HG03378 (cell line): ENCODE measurements at regions not wholly inside any gene's neighbourhood (a gene's known extent, or its start where the extent isn't known, plus 50 kb on each side); places are given as distances from the start of the nearest gene placed in this dataset.
"Not testable (repeated sequence)": the region's sequence is repeated elsewhere in the genome, so short reads cannot be mapped to it uniquely, and the experiment has no call there.

ENCODE experiments used
- ATAC-seq: cut with Tn5 transposase; IDR thresholded peaks from one replicate; pipeline ENCODE4 v1.9.1; 2021; ENCODE audit warnings: mild to moderate bottlenecking, moderate library complexity; ENCODE audit not compliant: unreplicated experiment

DNA sequence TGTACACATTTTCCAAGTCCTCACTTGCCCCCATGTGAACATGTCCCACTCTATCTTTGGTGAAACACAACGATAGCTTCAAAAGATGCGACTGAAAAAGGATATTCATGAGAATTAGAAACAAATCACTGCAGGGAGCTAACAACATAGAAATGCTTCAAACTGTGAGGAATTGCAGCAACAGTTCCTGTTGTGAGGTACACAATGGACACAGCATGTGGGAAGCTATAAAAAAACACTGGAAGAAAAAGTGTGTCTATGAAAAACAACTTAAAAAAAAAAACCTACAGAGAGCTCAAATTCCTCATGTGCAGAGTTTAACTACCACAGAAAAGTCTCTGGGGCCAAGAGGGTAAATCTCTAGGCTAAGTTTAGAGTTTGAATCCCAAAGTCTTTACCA, 51.6 kb upstream of the BLTP1 start:
- ATAC-seq: no peak

DNA sequence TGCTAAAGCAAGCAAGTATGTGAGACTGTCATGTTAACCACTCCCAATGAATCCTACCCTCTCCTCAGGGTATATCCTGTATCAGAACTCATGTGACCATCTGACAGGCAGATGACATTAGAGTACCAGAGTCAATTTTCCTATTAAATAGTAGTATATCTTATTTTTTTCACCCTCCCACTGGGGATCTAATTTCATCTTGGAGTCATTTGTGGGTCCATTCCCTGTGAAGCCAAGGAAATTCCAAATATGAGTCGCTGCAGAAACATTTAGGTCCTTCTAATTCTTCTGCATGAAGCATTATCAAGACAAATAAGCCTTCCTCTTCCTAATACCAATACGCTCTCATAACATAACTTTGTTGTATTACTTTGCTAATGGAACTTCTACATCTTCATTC, 52.2 kb upstream of the BLTP1 start:
- ATAC-seq: no peak

DNA sequence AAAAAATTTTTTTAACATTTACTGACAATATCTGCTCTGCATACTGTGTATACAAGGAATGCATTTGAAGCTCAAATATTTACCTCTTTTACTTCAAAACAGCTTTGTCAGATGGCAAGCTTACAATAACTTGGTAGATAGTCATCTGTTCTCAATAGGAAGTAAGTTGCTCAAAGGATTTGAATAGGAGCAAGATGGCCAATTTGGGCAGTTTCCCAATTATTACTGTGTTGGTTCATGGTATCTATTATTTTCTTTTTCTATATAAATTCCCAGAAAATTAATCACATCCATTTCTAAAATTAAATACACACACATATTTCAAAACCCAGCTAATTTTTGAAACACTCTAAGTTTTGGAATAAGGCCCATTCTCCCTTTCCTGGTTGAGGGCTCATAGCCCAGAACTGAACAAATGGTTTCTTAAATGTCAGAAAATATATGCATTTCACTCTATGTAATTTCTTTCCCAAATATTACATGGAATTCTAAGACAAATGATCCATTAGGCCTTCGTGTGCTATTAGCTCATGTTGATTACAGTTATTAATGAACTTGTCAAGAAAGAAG, 60.2 kb upstream of the BLTP1 start:
- ATAC-seq: no peak

DNA sequence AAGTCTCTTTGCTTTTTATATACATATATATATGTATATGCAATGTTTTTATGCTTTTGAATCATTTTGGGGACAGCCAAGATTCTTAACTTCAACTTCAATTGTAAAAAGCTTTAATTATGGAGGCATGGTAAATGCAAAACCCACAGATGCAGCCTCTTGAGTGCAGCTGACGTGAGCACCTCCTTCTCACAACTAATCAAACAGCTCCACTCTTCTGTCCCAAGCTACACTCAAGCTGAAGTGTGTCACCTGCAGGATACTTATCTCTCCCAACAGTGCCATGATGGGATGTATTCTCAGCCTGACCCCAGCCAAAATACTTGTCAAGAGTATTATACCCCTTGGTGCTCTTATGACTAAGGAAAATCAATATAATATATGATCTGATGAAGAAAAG, 60.7 kb upstream of the BLTP1 start:
- no peak for ATAC-seq

DNA sequence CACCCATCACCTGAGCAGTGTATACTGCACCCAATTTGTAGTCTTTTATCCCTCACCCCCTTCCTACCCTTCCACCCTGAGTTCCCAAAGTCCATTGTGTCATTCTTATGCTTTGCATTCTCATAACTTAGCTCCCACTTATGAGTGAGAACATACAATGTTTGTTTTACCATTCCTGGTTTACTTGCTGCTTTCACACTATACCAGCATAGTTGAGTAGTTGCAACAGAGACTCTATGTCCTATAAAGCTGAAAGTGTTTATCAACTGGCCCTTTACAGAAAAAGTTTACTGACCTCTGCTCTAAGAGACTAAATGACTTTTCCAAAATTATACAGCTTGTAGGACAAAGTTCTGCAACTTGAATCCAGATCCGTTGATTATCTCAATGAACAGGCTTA, 61.1 kb upstream of the BLTP1 start:
- no peak for ATAC-seq

DNA sequence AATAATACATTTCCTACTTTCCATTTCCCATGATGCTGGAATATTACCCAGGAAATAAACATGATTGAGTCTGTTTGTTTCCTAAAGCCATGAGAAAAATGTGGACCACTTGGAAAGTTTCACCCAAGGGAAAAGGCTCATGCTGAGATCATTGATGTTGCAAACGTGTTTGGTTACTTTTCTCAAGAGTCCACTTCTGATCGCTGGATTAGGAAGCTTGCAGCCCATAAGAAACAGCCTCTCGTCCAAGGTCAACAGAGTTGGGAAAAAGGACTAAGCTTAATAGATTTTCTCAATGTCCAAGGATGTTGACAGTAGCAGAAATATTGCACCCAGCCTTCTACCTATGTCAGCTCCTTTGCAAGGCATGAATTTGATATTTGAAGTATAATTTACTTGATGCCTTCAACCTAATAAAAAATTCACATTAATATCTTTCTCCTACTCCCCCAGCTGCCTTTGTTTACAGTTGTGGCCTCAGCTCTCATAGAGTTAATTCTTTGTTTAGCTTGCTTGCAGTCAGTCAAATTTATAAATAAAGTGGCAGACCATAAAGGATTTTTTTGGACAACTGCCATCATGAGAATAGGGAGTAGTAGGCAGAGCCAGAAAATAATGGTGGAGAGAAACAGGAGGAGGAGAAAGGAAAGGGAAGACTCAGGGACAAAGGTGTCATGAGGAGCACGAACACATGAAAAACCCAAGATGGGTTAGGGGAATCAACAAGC, 65.6 kb upstream of the BLTP1 start:
- ATAC-seq: no peak

DNA sequence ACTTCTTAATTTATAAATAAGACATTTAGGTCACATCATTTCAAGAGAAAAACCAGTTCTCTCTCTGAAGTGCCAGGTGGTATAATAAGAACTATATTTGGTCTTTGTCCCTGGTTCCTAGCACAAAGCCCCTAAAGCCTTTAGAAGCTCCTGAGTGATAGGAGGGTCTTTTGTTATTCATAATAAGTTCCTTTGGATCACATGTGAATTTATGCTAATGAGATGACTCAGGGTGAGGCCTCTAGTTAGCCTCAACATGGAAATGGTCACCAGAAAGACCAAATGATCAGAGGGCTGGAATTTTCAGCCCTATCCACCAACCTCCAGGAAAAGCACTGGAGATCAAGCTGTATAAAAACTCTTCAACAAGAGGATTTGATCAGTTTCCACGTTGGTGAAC, 68.1 kb upstream of the BLTP1 start:
- no peak for ATAC-seq

DNA sequence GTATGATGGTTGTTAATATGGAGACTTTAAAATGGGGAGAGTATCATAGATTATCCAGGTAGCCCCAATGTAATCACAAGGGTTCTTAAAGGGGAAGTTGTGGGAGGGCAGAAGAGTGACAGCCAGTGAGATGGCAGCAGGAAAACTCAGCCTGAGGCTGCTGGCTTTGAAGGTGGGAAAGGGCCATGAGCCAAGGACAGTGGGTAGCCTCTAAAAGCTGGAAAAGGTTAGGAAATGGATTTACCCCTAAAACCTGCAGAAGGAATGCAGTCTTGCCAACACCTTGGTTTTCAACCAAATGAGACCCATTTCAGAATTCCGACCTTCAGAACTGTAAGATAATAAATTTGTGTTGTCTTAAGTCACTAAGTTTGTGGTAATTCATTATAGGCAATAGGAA, 68.8 kb upstream of the BLTP1 start:
- no peak for ATAC-seq

DNA sequence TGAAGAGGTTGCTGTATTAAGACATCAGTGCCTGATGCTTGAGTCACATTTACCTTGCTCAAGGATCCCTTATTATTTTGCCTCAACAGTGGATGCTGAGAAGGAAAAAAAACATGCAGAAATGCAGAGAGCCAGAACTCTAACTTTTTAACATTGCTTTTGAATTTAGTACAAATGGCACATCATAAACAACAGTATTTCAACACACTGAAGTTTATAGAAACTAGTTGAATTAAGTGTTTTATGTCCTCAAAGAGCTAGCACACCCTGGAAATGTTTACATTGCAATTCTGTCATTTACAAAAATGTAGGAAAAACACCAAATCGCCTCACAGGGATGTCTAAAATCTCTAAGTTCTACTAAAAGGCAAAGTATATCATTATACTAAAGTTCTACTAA, 69.5 kb upstream of the BLTP1 start:
- ATAC-seq: no peak

DNA sequence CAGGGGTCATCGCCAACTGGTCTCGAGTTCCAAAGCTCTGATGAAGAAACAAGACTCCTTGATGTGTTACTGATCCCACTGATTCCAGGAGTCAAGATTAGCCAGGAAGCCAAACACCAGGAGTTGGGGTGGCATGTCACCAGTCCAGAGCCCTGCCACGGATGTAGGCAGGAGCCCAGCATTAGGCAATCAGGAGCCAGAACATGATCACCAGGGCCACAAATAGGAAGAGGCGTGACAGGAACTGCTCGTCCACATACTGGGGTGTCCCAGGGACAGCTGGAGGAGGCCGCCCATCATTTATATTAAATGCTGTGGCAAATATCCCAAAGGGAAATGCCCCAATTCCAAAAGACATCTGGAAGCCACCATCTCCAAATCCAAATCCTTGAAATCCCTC, 74.5 kb upstream of the BLTP1 start:
- not testable (repeated sequence) for ATAC-seq

DNA sequence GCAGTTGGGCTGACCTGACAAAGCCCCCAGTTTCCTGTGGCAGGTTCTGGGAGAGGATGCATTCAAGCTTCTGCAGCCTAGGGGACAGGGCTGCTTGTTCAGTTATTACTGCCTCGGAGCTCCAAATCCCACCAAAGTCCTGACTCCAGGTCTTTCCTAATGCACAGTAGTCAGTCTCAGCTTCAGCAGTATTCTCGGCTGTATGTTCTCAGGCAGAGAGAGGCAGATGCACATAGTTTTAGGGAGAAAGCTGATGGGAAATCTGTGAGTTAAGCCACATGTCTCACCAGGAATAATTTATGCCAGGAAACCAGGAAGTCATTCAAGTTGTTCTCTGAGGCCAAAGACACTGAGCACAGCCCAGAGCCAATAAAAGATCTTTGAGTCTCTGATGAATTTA, 75.3 kb upstream of the BLTP1 start:
- not testable (repeated sequence) for ATAC-seq

DNA sequence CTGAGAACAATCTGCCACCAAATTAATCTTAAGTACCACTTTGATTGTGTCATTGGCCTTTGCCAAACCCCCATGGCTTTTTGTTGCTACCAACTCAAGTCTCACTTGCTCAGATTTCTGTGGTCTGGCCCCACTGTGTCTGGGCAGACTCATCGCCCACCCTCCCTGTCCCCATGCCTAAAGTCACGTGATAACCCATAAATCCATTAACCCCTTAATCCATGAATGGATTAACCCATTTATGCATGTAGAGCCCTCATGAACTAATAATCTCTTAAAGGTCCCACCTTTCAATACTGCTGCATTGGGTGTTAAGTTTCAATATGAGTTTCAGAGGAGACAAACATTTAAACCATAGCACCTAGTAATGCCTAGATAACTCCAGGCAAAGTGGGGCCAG, 78.5 kb upstream of the BLTP1 start:
- ATAC-seq: no peak

DNA sequence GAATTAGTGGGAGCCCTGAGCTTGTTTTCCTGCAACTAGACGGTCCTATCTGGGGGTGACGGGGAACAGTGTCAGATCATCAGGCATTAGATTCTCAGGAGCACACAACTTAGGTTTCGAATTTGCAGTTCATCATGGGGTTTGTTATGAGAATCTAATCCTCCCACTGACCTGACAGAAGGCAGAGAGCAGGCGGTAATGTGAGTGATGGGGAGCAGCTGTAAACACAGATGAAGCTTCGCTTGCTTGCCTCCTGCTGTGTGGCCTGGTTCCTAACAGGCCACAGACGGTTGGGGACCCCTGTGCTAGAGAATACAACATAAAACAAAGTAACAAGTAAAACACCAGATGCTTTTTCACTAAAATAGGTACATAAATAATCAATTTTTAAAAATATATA, 86.2 kb upstream of the BLTP1 start:
- no peak for ATAC-seq

DNA sequence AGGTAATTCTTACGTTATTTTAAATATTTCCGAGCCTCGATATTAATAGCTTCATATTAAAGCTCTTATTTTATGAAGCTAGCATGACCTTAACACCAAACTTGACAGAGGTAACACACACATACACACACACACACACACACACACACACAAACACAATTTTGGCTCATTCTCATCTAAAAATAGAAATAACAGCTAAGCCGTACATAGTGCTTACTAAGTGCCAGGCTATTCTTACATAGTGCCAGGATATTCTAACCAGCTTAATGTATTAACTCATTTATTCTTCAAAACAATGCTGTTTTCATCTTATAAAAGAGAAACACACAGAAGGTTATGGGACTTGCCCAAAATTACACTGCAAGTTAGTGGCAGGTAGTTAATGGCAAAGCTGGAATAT, 87.0 kb upstream of the BLTP1 start:
- no peak for ATAC-seq

DNA sequence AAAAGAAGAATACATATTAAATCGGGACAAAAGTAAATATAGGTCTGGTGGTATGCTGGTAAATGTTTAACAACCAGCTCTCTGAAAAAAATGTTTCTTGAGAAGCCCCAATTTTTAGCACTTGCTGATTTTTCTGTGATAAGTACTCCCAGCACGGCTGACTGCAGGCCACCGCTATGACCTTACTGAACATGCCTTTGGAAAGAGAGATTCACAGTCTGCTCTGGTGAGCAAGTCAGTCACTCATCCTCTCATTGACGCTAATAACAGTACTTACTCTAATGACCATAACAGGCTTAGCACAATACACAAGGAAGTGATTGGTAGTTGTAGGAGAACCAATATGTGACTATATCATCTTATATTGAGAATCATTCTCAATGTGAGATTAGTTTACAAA, 98.9 kb upstream of the BLTP1 start:
- ATAC-seq: no peak

DNA sequence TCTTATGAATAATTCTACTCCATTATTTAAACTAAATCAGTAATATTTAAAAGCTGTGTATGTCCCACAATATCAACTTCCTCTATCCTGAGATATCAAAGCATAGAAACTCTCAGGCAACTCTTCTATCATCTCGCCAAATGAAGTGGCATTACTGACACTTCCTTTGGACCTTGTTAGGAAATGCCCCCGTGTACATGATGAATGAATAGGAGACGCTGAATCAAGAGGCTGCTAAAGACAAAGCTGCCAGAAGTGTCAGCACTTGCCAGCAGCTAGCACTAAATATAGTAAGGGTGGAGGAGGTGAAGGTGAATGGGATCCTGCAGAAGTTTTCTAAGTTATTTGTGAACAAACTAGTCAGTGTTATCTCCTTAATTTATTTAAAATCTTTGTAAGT, 99.5 kb upstream of the BLTP1 start:
- ATAC-seq: no peak

DNA sequence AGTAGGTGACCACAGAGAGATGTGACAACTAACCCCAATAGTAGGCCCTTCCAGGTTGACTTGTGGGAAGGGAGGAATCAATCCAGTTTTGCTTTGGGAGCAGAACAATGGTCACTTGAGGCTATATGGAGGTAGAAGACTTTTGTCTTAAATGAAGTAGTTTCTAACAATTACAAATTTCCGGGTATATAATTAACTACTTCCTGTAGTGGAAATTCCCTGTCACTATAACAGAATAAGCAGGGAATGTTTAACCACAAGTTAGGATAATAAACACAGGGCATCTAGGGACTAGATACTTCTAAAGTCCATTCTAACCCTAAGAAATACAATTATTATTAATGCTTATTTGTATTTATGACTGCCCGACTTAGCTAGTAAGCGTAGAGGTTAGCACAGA, 99.0 kb upstream of the TRPC3 start:
- no peak for ATAC-seq

DNA sequence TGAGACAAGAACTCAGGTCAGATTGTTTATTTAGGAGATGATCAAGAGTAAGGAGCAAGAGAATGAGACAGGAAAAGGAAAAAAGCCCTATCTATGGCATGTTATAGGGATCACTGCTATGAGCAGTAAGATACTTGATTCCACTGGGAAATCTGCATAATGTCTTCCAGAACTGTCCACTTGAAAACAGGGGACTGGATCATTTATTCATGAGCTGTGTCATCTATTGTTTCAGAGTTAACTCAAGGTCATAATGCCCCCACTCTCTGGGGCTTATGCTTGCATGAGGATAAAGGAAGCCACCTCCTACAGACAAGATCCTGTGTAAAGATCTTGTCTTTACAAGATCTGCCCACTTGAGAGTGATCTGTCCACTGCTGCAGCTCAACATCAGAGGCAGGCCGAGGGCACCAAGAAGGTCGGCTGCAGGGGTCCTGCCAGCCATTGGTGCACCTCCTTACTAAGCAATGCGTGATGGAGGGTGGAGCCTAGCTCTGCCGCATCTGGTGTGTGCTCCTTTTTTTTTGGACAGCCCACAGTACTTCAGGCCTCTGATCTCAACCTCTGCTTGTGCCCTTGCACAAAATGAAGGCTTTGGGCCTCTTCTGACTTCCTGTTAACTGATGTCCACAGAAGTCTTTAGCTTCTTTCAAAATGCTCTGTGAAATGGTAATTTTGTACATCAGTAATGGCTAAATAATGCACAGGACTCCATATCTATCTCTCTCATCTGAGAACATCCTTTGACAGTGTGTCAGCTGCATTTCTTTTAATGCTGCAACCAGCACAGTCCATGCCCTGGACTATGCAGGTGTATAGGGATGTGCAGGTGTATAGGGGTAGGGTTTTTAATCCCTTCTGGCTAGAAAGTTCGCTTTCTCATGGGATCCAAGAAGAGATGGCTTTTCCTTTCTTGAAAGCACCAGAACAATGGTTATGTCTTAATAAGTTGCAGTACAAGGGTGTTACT, 95.9 kb upstream of the TRPC3 start:
- ATAC-seq: no peak

DNA sequence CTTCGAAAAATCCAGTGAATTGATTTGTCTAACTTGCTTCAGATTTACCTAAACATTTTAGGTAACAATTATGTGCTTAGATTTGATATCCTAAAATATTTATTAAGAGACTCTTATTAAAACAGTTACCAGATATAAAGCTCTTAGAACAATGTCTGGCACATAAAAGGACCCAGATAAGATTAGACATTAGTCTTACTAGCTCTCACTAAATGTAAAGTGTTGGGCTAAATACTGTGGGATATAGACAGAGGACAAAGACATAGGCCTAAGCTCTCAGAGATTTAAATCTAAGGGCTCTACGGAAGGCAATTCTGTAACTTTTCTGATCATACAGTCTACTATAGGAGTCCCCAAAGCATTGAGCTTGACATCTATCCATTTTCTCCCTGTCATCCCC, 94.4 kb upstream of the TRPC3 start:
- no peak for ATAC-seq

DNA sequence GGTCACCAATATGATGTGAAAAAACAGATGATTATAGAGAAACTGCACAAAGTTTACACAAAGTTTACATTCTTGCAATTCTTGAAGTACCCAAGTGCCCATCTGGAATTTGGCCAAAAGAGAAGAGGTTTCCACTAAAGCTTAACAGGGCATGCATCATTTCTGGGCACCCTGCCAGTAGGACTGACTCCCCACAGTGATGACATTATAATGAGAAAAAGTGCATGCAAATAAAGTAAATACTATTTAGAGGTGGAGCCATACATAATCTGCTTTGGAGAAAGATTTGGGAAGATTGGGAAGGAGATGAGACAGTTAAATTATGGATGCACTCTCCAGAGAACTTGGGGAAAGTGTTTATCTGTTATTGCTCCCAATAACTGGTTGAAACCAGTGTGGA, 93.7 kb upstream of the TRPC3 start:
- no peak for ATAC-seq

DNA sequence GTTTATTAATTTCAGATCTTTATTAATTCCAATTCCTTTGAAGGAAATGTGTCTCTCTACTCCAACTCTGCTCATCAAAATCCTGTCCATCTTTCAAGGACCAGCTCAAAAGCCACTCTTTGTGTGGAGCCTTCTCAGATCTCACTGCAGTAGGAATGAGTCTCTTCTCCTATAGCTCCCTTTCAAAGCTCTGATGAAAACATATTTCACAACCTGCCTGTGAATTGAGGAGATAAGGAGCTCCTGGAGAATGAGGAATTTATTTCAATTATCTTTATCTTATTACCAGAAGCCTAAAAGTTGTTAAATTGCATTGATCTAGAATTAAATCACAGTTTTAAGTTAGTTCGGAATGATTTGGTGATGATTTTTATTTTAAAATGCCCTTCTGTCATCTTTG, 92.6 kb upstream of the TRPC3 start:
- no peak for ATAC-seq

DNA sequence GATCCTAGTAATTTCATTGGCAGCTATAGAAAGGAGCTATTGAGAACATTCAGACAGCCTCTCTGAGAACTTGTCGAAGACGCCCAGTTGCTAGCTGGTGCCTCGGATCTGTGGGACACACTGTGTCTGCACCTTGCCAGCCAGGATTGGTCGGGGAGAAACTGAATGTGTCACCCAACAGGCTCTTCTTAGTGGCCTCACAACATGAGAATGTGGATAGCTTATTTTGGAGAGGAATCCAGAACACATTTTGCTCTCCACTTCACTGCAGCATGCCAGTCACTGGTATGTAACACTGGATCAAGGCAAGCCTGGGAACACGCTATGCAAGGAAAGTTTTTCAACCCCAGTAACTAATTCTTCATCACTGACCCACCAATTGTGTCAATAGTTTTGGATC, 89.5 kb upstream of the TRPC3 start:
- ATAC-seq: no peak
